A673 (cell line): ENCODE measurements at regions not wholly inside any gene's neighbourhood (a gene's known extent, or its start where the extent isn't known, plus 50 kb on each side); places are given as distances from the start of the nearest gene placed in this dataset.

Source experiments
- BruUV-seq: library from RNA; stranded (reverse); fragments of 400-500 nt; replicated peaks from 2 replicates; lab custom pipeline; 2021; lab: Mats Ljungman, UMichigan
- CTCF ChIA-PET: fragments of 300-600 bp; sonication (Branson Sonifier 250); formaldehyde crosslinking; loops from one replicate; lab custom pipeline; 2022; ENCODE audit warnings: antibody characterized with exemption; lab: Charles Lee
- POLR2A ChIA-PET: fragments of 300-600 bp; sonication (Branson Sonifier 250); formaldehyde crosslinking; loops from one replicate; lab custom pipeline; 2022; ENCODE audit warnings: antibody characterized with exemption; ENCODE audit not compliant: low non-redundant PET; lab: Charles Lee
- DNase-seq: peaks from one replicate; pipeline ENCODE4 v3.0.0-alpha.2; 2015; ENCODE audit warnings: low spot score
- H3K27ac ChIP-seq: fragments of 200-600 bp; sonication (generic); 2 replicates; pipeline ENCODE4 v1.5.1; 2016; ENCODE audit warnings: mixed run types, low read depth, mild to moderate bottlenecking, mixed read lengths, antibody characterized with exemption, low read length; ENCODE audit not compliant: poor library complexity, severe bottlenecking
- H3K27me3 ChIP-seq: fragments of 200-600 bp; sonication (generic); replicated peaks from 2 replicates; pipeline ENCODE4 v1.6.1; 2017; ENCODE audit warnings: mixed run types, low read depth, mild to moderate bottlenecking, mixed read lengths, antibody characterized with exemption, low read length; ENCODE audit not compliant: insufficient read depth, poor library complexity
- H3K36me3 ChIP-seq: fragments of 200-600 bp; sonication (generic); 2 replicates; pipeline ENCODE4 v1.6.1; 2016; ENCODE audit warnings: mixed run types, mild to moderate bottlenecking, mixed read lengths, antibody characterized with exemption, low read length; ENCODE audit not compliant: insufficient read depth, poor library complexity, severe bottlenecking
- H3K4me1 ChIP-seq: fragments of 200-600 bp; sonication (generic); 2 replicates; pipeline ENCODE4 v1.6.1; 2017; ENCODE audit warnings: mixed run types, mild to moderate bottlenecking, mixed read lengths, antibody characterized with exemption, low read length; ENCODE audit not compliant: insufficient read depth, poor library complexity, severe bottlenecking
- H3K4me3 ChIP-seq: fragments of 200-600 bp; sonication (generic); 2 replicates; pipeline ENCODE4 v1.5.1; 2016; ENCODE audit warnings: low read depth, mixed run types, mild to moderate bottlenecking, mixed read lengths, low read length; ENCODE audit not compliant: poor library complexity, severe bottlenecking
- H3K9me3 ChIP-seq: fragments of 200-600 bp; sonication (generic); 2 replicates; pipeline ENCODE4 v1.6.1; 2016; ENCODE audit warnings: mixed run types, low read depth, mild to moderate bottlenecking, mixed read lengths, antibody characterized with exemption, low read length; ENCODE audit not compliant: poor library complexity, severe bottlenecking
- CTCF ChIP-seq: fragments of 300-800, 200-600 bp; sonication (generic); conservative IDR thresholded peaks from 2 replicates; pipeline ENCODE4 v1.5.1; 2017; ENCODE audit warnings: low read depth, mild to moderate bottlenecking, antibody characterized with exemption, low read length, moderate library complexity, mixed read lengths
- EZH2 ChIP-seq: fragments of 200-600 bp; sonication (generic); IDR thresholded peaks from 2 replicates; pipeline ENCODE4 v1.6.1; 2017; ENCODE audit warnings: borderline replicate concordance, low read depth, mild to moderate bottlenecking, mixed read lengths, antibody characterized with exemption, low read length; ENCODE audit not compliant: poor library complexity, severe bottlenecking
- intact Hi-C: fragments of 100-400 bp; cut with micrococcal nuclease; formaldehyde crosslinking; loops from one replicate; pipeline ENCODE4 v1.10.0; 2022; ENCODE audit not compliant: unreplicated experiment

- Histone ChIP-seq H3K27me3 (no peaks in the 10 kb centered on the region), H3K27ac (no peak overlapping the region), H3K36me3 (no peaks in the 10 kb centered on the region), H3K4me3 (no peak overlapping the region), H3K4me1 (no peaks in the 10 kb centered on the region), H3K9me3 (no peaks in the 10 kb centered on the region)
- ChIA-PET CTCF (no interaction called here), POLR2A (no interaction called here)
- no peak for DNase-seq
- TF ChIP-seq CTCF (no peak), EZH2 (no peak)
- intact Hi-C loops = no loop called here
- no TSS peak for BruUV-seq
These were observed 74.6 kb upstream of the TPK1 start for GRCh38 chr7:144910411-144910810.

GRCh38 chr7:144908943-144909556 is 73.2 kb upstream of the TPK1 start:
- ChIA-PET POLR2A (no interaction called here), CTCF (no interaction called here)
- H3K4me3 ChIP-seq = no peak overlapping the region
- no TSS peak for BruUV-seq
- TF ChIP-seq CTCF (no peak), EZH2 (no peak)
- intact Hi-C loops = no loop called here
- H3K9me3 ChIP-seq = no peaks in the 10 kb centered on the region
- no peaks in the 10 kb centered on the region for H3K27me3 ChIP-seq
- DNase-seq = no peak
- H3K36me3 ChIP-seq = no peaks in the 10 kb centered on the region
- no peak overlapping the region for H3K27ac ChIP-seq
- no peaks in the 10 kb centered on the region for H3K4me1 ChIP-seq

- Histone ChIP-seq H3K9me3 (no peaks in the 10 kb centered on the region), H3K27ac (no peak overlapping the region), H3K27me3 (no peaks in the 10 kb centered on the region), H3K4me1 (no peaks in the 10 kb centered on the region), H3K4me3 (no peak overlapping the region), H3K36me3 (no peaks in the 10 kb centered on the region)
- TF ChIP-seq EZH2 = no peak
- TF ChIP-seq CTCF = no peak
- no peak for DNase-seq
- ChIA-PET POLR2A (no interaction called here), CTCF (no interaction called here)
- intact Hi-C loops = no loop called here
- no TSS peak for BruUV-seq
These were observed 72.5 kb upstream of the TPK1 start for GRCh38 chr7:144908324-144908723.
